GM18502 (cell line): ENCODE measurements at regions not wholly inside any gene's neighbourhood (a gene's known extent, or its start where the extent isn't known, plus 50 kb on each side); places are given as distances from the start of the nearest gene placed in this dataset.
"Not testable (repeated sequence)": the region's sequence is repeated elsewhere in the genome, so short reads cannot be mapped to it uniquely, and the experiment has no call there.

ENCODE experiments used
- ATAC-seq: cut with Tn5 transposase; IDR thresholded peaks from one replicate; pipeline ENCODE4 v1.9.1; 2021; ENCODE audit warnings: mild to moderate bottlenecking; ENCODE audit not compliant: unreplicated experiment, poor library complexity

DNA sequence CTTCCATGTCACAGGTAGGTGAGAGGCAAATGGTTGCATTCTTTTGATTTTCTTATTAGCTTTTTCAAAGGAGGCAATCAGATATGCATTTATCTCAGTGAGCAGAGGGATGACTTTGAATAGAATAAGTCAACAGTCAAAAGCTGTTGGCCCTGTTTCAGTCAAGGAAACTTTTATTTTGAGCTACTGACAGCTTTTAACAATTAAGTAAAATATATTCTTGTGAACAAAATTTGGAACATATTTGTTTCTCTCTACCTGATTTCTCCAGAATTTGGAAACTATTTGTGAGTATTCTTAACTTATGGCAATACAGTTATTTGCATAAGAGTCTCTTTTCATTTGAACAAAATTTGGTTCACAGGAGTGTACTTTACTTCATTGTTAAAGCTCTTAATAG is 196.3 kb downstream of the GJA1 start:
- not testable (repeated sequence) for ATAC-seq

DNA sequence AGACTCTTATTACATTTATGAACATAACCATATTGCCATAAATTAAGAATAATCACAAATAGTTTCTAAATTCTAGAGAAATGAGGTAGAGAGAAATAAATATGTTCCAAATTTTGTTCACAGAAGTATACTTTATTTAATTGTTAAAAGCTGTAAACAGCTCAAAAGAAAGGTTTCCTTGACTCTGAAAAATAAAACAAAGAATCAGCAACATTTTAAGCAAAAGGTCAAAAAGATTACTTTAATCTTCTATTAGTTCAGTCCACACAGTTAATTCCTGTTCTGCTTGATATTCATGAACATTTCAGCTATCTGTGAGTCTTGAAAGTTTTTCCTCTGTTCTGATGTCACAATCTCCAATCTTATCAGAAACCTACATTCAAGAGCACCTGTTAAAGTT is 197.9 kb downstream of the GJA1 start:
- no peak for ATAC-seq

DNA sequence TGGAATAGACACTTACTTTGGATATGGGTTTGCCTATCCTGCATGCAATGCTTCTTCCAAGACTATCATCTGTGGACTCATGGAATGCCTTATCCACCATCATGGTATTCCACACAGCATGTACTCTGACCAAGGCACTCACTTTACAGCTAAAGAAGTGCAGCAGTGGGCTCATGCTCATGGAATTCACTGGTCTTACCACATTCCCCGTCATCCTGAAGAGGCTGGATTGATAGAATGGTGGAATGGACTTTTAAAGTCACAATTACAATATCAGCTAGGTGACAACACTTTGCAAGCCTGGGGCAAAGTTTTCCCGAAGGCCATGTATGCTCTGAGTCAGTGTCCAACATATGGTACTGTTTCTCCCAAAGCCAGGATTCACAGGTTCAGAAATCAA is 199.1 kb downstream of the GJA1 start:
- ATAC-seq: not testable (repeated sequence)

DNA sequence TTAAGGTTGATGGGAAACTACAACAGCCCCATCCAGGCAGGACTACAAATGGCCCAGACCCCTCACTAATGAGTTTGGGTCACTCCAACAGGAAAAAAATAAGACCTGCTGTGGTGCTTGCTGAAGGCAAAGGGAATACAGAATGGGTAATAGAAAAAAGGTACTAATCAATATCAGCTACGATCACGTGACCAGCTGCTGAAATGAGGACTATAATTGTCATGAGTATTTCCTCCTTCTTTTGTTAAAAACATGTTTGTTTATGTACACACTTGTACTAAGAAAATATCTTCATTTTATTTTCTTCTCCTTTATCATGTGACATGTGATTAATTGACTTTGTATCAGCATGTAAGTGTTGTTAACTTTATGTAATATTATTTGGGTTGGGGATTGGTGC is 199.9 kb downstream of the GJA1 start:
- ATAC-seq: no peak

GRCh38 chr6:121636217-121636616 is 200.8 kb downstream of the GJA1 start:
- ATAC-seq: not testable (repeated sequence)

- no peak for ATAC-seq
These were observed 203.6 kb downstream of the GJA1 start for GRCh38 chr6:121639021-121639420.

DNA sequence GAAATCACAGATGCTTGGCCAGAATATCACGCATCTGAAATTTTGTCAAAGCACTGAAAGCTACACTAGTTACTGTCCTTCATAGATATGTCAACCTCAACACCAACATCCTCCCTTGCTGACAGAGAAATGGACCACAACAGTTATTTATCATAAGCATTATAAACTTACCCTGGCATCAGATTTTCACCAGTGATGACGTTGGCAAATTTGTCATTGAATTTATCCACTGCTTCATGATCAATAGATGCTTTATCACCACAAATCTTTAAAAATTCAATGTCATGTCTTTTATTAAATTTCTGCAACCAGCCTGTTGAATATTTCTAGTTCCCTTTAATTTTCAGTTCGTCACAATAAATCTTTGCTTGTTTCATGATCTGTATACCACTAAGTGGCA is 205.7 kb downstream of the GJA1 start:
- no peak for ATAC-seq

DNA sequence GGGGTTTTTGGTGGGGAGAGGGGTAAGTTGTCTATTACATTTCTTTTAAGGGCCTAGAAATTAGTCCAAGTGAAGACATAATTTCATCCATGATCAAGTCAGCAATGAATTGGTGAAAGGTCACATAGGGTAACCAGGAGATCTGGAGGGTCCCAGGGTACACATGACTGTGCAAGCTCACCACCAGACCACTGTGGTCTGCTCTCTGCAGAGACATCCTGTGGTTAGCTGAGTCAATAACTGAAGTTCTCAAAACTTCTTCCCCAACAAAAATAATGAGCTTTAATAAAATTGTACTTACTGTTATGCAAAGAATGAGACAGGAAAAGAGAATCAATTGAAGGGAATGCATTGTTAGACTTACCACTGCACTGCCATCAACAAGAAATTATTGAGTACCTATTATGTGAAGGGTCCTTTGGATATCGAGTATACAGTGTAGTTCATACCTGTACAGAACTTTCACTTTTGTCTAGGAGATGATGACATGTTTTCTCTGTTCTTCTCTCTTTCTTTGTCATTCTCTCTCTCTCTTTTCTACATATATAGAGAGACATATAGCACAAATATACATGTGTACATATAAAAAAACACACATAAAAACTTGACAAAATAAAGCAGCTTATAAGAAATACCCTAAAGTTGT is 209.8 kb downstream of the GJA1 start:
- no peak for ATAC-seq

- ATAC-seq: no peak
These were observed 212.5 kb downstream of the GJA1 start for GRCh38 chr6:121647905-121648304.

DNA sequence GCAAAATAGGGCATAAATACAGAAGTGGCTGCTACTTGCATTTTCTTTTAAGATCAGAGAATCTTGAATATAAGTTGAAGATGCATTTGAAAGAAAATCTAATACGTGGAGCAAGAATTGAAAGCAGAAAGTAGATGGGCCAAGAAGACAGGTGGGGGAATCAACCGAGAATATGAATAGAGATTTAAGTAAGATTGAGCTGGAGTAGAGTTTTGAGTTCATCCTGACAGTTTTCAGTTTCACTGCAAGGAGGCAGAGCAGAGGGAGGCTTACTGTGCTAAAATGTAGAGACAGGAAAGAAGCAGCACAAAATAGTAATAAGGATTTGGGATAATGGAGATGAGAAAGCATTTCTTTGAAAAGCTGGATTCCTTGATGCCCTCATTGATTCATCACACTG is 214.5 kb downstream of the GJA1 start:
- no peak for ATAC-seq

DNA sequence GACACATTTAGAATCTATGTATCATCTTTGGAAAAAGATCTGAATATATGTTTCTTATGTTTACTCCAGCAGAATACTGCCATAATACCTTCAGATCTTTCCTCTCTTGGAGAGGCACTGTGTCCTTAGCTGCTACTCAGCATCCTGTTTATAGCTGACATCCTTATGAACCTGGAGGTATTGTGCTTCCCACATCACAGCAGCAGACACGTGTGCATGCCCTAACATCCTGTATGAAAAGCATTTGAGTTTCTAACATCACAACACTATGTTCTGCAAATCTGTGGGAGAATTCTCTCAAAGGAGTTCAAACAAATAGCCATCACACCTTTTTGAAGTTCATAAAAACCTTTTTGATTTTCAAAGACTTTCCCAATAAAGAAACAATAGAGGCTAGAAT is 216.0 kb downstream of the GJA1 start:
- ATAC-seq: no peak

DNA sequence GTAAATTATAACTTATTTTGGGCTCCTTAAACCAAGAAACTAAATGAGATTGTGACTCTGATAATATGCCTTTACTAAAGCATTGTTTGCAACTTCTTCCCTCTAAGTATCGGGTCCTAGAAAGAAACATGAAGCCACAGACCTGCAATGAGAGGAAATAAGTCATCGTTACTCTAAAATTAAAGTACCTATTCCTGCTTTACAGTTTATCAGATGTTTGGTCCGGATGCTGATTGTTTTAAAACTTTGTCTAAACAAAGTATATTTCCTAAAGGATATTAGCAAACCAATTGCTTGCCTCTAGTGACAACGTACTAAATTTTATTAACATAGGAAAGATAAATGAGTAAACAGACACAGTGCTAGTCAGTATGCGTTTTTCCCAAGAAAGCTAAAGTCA is 216.8 kb downstream of the GJA1 start:
- no peak for ATAC-seq

- no peak for ATAC-seq
These were observed 217.5 kb downstream of the GJA1 start for GRCh38 chr6:121652726-121653623.

DNA sequence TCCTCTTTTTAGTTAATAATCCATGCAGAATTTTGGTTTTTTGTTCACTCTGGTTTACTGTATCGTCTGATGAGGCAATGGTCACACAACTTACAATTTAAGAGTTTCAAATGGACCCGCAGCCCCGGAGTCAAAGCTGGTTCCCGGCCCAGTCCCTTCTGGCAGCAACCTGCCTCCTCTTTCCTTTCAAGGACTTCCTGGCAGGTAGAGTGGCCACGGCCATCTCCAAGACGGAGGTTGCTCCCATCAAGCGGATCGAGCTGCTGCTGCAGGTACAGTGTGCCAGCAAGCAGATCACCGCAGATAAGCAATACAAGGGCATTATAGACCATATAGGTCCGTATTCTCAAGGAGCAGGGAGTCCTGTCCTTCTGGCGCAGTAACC is 218.2 kb downstream of the GJA1 start:
- no peak for ATAC-seq

DNA sequence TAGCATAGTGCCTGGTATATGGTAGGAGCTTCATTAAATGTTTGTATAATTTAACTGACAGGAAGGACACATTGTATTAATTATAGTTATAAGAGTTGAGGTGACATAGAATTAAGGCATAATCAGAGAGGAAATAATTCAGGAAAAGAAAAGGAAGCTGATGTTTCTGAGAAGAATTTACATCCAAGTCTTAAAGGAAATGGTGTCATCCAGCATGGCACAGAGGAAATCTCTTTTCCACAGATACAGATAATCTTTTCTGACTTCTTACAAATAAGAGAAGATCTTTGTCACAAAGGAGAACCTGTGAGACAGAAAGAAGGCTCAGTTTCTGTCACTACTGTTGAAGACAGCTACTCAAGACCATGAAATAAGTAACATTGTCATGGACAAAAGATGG is 222.5 kb downstream of the GJA1 start:
- no peak for ATAC-seq

GRCh38 chr6:121660277-121660676 is 224.8 kb downstream of the GJA1 start:
- ATAC-seq: no peak

DNA sequence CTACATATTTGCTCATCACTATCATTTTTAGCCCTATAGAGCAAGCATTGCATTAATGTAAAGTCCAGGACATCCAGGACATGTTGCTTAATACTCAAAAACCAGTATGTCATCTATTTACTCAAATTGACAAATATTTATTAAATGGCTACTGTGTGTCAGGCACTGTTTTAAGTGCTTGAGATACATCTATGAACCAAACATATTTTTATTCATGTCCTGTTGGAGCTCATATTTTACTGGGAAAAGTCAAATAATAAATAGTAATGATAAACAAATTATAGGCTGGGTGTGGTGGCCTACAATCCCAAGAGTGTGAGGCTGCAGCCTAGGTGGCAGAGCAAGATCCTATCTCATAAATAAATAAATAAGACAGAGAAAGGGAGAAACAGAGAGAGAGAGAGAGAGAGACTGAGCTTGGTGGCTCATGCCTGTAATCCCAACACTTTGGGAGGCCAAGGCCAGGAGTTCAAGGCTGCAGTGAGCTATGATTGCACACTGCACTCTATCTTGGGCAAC is 227.9 kb downstream of the GJA1 start:
- ATAC-seq: no peak

- ATAC-seq: no peak
These were observed 228.7 kb downstream of the GJA1 start for GRCh38 chr6:121664158-121664557.

DNA sequence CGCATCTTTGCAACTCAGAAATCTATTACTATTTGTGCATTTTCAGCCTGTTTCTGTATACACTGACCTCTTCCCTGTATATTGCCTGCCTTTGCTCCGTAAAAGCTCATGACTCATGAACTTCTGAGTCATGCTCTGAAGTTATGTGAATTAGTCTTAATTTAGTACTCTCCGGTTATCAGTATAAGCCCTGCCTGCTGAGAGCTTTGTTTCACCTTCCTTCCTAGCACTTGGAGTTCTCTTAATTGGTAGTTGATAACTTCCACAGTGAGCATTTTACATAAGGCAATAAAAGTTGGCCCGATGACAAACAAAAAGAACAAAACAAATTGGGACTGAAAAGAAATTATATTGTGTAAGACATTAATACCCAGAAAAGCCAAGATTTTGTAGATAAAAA is 231.4 kb downstream of the GJA1 start:
- ATAC-seq: no peak

DNA sequence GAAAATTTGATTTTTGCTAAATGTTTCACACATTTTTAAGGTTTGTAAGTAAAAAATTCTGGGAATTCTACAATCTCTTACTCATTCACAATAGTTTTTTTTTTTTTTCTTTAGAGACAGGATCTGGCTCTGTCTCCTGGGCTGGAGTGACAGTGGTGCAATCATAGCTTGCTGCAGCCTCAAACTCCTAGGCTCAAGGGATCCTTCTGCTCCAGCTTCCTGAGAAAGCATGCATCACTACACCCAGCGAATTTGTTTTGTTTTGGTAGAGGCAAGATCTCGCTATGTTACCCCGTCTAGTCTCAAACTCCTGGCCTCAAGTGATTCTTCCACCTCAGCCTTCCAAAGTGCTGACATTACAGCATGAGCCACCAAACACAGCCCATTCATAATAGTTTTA is 232.8 kb downstream of the GJA1 start:
- no peak for ATAC-seq

- no peak for ATAC-seq
These were observed 235.1 kb downstream of the GJA1 start for GRCh38 chr6:121670511-121670910.

DNA sequence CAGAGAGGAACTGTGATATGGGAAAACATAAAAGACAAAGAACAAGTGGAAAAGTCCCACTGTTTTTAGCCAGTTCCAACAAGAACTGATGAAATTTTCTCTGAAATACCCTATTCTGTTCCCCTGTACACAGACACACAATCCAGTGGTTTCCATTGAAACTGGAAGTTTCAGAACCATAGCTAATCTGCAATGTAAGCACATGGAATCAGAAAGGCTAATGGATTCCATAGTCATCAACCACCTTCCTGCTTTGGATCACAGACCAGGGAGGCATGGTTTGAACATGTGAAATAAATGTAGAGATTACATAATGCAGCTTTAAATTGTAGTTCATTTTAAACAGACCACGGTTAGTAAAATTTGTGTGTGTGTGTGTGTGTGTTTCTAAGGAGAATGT is 242.1 kb downstream of the GJA1 start:
- ATAC-seq: no peak
